Breast epithelium (tissue), 3 donors: ENCODE measurements at regions not wholly inside any gene's neighbourhood (a gene's known extent, or its start where the extent isn't known, plus 50 kb on each side); places are given as distances from the start of the nearest gene placed in this dataset.

Experiments used
- POLR2A ChIP-seq: fragments of 450-650 bp; IDR thresholded peaks from one replicate; pipeline ENCODE4 v1.6.1; 2016; ENCODE audit warnings: antibody characterized with exemption, mild to moderate bottlenecking, moderate library complexity
- POLR2AphosphoS5 ChIP-seq, 3 donors: sonication (generic); formaldehyde crosslinking; IDR thresholded peaks; one replicate each; pipeline ENCODE4 v1.6.1; 2017; ENCODE audit warnings: antibody characterized with exemption in 3 of 3
- TF ChIP-seq, protein P1 (sequence below), 3 donors: fragments of 450-650 bp; IDR thresholded peaks; one replicate each; pipeline ENCODE4 v1.5.1; 2016 to 2017; ENCODE audit warnings: antibody characterized with exemption in 3 of 3, mild to moderate bottlenecking in 3 of 3, moderate library complexity in 3 of 3

GRCh38 chrX:74980802-74981201 lies 55.5 kb upstream of the NEXMIF start:
- no peak for TF ChIP-seq POLR2A
- TF ChIP-seq, protein P1, sequence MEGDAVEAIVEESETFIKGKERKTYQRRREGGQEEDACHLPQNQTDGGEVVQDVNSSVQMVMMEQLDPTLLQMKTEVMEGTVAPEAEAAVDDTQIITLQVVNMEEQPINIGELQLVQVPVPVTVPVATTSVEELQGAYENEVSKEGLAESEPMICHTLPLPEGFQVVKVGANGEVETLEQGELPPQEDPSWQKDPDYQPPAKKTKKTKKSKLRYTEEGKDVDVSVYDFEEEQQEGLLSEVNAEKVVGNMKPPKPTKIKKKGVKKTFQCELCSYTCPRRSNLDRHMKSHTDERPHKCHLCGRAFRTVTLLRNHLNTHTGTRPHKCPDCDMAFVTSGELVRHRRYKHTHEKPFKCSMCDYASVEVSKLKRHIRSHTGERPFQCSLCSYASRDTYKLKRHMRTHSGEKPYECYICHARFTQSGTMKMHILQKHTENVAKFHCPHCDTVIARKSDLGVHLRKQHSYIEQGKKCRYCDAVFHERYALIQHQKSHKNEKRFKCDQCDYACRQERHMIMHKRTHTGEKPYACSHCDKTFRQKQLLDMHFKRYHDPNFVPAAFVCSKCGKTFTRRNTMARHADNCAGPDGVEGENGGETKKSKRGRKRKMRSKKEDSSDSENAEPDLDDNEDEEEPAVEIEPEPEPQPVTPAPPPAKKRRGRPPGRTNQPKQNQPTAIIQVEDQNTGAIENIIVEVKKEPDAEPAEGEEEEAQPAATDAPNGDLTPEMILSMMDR (IDR thresholded peaks at IDR 0.05): no peak
- no peak for TF ChIP-seq POLR2AphosphoS5 (IDR thresholded peaks at IDR 0.05)
